Trophoblast cell (in vitro differentiated cells and primary cell): ENCODE measurements at regions not wholly inside any gene's neighbourhood (a gene's known extent, or its start where the extent isn't known, plus 50 kb on each side); places are given as distances from the start of the nearest gene placed in this dataset.

Experiments
- DNase-seq, 2 donors: peaks; one replicate each; pipeline ENCODE4 v3.0.0-alpha.2; 2016
- H2AFZ ChIP-seq: 2 replicates; pipeline ENCODE4 v1.6.1; 2013; ENCODE audit warnings: low read length, moderate library complexity, mild to moderate bottlenecking; ENCODE audit not compliant: insufficient read depth, poor library complexity
- H2AK5ac ChIP-seq: 2 replicates; pipeline ENCODE4 v1.6.1; 2013; ENCODE audit warnings: mild to moderate bottlenecking, low read length
- H2BK120ac ChIP-seq: 2 replicates; pipeline ENCODE4 v1.6.1; 2013; ENCODE audit warnings: low read length, mild to moderate bottlenecking, moderate library complexity; ENCODE audit not compliant: insufficient read depth, poor library complexity
- H2BK12ac ChIP-seq: 2 replicates; pipeline ENCODE4 v1.6.1; 2013; ENCODE audit warnings: mild to moderate bottlenecking, low read length, moderate library complexity
- H2BK5ac ChIP-seq: 2 replicates; pipeline ENCODE4 v1.6.1; 2013; ENCODE audit warnings: low read length, low read depth, moderate library complexity, mild to moderate bottlenecking; ENCODE audit not compliant: poor library complexity
- H3K14ac ChIP-seq: 2 replicates; pipeline ENCODE4 v1.6.1; 2013; ENCODE audit warnings: mild to moderate bottlenecking, low read length
- H3K18ac ChIP-seq: 2 replicates; pipeline ENCODE4 v1.6.1; 2013; ENCODE audit warnings: mild to moderate bottlenecking, low read length
- H3K23ac ChIP-seq: 2 replicates; pipeline ENCODE4 v1.6.1; 2013; ENCODE audit warnings: low read length
- H3K27ac ChIP-seq: 2 replicates; pipeline ENCODE4 v1.5.1; 2013; ENCODE audit warnings: low read depth, mild to moderate bottlenecking, inconsistent platforms, low read length, moderate library complexity
- H3K27me3 ChIP-seq: 2 replicates; pipeline ENCODE4 v1.6.1; 2013; ENCODE audit warnings: inconsistent platforms, mild to moderate bottlenecking, low read length, moderate library complexity; ENCODE audit not compliant: insufficient read depth
- H3K36me3 ChIP-seq, 2 experiments: 1 replicate in 1 of 2; 2 replicates in 1 of 2; pipeline ENCODE4 v1.6.1; 2013; ENCODE audit warnings: low read length in 2 of 2, mild to moderate bottlenecking in 2 of 2, moderate library complexity in 1 of 2; ENCODE audit not compliant: insufficient read depth in 2 of 2, control insufficient read depth in 1 of 2
- H3K4ac ChIP-seq: 2 replicates; pipeline ENCODE4 v1.6.1; 2013; ENCODE audit warnings: low read depth, mild to moderate bottlenecking, low read length, moderate library complexity
- H3K4me1 ChIP-seq, 2 experiments: 1 replicate in 1 of 2; 2 replicates in 1 of 2; pipeline ENCODE4 v1.6.1; 2013; ENCODE audit warnings: low read length in 2 of 2, mild to moderate bottlenecking in 2 of 2, moderate library complexity in 1 of 2; ENCODE audit not compliant: insufficient read depth in 2 of 2, control insufficient read depth in 1 of 2
- H3K4me2 ChIP-seq: 2 replicates; pipeline ENCODE4 v1.6.1; 2013; ENCODE audit warnings: inconsistent platforms, mild to moderate bottlenecking, low read length, moderate library complexity
- H3K4me3 ChIP-seq: 2 replicates; pipeline ENCODE4 v1.5.1; 2013; ENCODE audit warnings: mild to moderate bottlenecking, low read depth, low read length, inconsistent platforms
- H3K79me1 ChIP-seq: one replicate; pipeline ENCODE4 v1.6.1; 2013; ENCODE audit warnings: low read length
- H3K79me2 ChIP-seq: 2 replicates; pipeline ENCODE4 v1.6.1; 2013; ENCODE audit warnings: low read length, mild to moderate bottlenecking; ENCODE audit not compliant: control insufficient read depth, insufficient read depth, poor library complexity
- H3K9ac ChIP-seq: 2 replicates; pipeline ENCODE4 v1.6.1; 2013; ENCODE audit warnings: mild to moderate bottlenecking, low read length
- H3K9me3 ChIP-seq: 2 replicates; pipeline ENCODE4 v1.6.1; 2013; ENCODE audit warnings: low read depth, mild to moderate bottlenecking, control low read depth, inconsistent platforms, low read length; ENCODE audit not compliant: insufficient read depth
- H4K12ac ChIP-seq: 2 replicates; pipeline ENCODE4 v1.6.1; 2013; ENCODE audit warnings: low read depth, mild to moderate bottlenecking, low read length, moderate library complexity
- H4K8ac ChIP-seq: 2 replicates; pipeline ENCODE4 v1.6.1; 2013; ENCODE audit warnings: low read depth, mild to moderate bottlenecking, low read length, moderate library complexity
- H4K91ac ChIP-seq: one replicate; pipeline ENCODE4 v1.6.1; 2013; ENCODE audit warnings: low read depth, mild to moderate bottlenecking, low read length, moderate library complexity
- WGBS: extraction: QIAGEN DNeasy Blood & Tissue Kit; methylation state at CpG from one replicate; pipeline ENCODE4 v1.1.7; 2013; ENCODE audit warnings: missing lambda C conversion rate; ENCODE audit not compliant: insufficient read length, insufficient coverage; ENCODE audit errors: extremely low coverage; 5-methylcytosine and 5-hydroxymethylcytosine counted together

- H3K9ac ChIP-seq, result no peak overlapping the region
- peaks cover 3 to 4% of the 10 kb centered on the region in 2 experiments for H3K4me1 ChIP-seq
- no peaks in the 10 kb centered on the region for H3K27me3 ChIP-seq
- H2BK12ac ChIP-seq, result no peak overlapping the region
- no peak overlapping the region for H4K12ac ChIP-seq
- H3K4me3 ChIP-seq, result no peak overlapping the region
- H2AFZ ChIP-seq, result no peak overlapping the region
- H3K79me1 ChIP-seq, result peaks cover 5% of the 10 kb centered on the region
- H2BK5ac ChIP-seq, result no peak overlapping the region
- no peak overlapping the region for H3K4me2 ChIP-seq
- DNase-seq, result no peak
- H2AK5ac ChIP-seq, result no peak overlapping the region
- H3K23ac ChIP-seq, result no peak overlapping the region
- H3K79me2 ChIP-seq, result no peaks in the 10 kb centered on the region
- no peaks in the 10 kb centered on the region for H3K9me3 ChIP-seq
- no peak overlapping the region for H2BK120ac ChIP-seq
- WGBS, result no CpG with 5 or more reads among the region's 3 CpGs
- no peak overlapping the region for H3K27ac ChIP-seq
- no peak overlapping the region for H3K14ac ChIP-seq
- H3K18ac ChIP-seq, result no peak overlapping the region
- no peaks in the 10 kb centered on the region for H3K36me3 ChIP-seq
- H3K4ac ChIP-seq, result no peak overlapping the region
- H4K8ac ChIP-seq, result no peak overlapping the region
- H4K91ac ChIP-seq, result no peak overlapping the region
These were observed 129.7 kb downstream of the RPL22L1 start for GRCh38 chr3:170740285-170740684.

- Histone ChIP-seq H3K79me2 (no peaks in the 10 kb centered on the region), H2AFZ (no peak overlapping the region), H2BK120ac (no peak overlapping the region), H3K4me2 (no peak overlapping the region), H3K36me3 (no peaks in the 10 kb centered on the region), H3K14ac (no peak overlapping the region), H3K27me3 (no peaks in the 10 kb centered on the region), H2BK5ac (no peak overlapping the region), H3K18ac (no peak overlapping the region), H3K4me3 (no peak overlapping the region), H2AK5ac (no peak overlapping the region), H4K91ac (no peak overlapping the region), H3K4me1 (peaks cover 3 to 4% of the 10 kb centered on the region in 2 experiments), H3K23ac (no peak overlapping the region), H3K79me1 (peaks cover 5% of the 10 kb centered on the region), H3K9me3 (no peaks in the 10 kb centered on the region), H2BK12ac (no peak overlapping the region), H4K8ac (no peak overlapping the region), H3K9ac (no peak overlapping the region), H4K12ac (no peak overlapping the region), H3K4ac (no peak overlapping the region), H3K27ac (no peak overlapping the region)
- no peak for DNase-seq
- no CpG with 5 or more reads among the region's 4 CpGs for WGBS
These were observed 130.6 kb downstream of the RPL22L1 start for GRCh38 chr3:170739410-170739809.

- Histone ChIP-seq H3K27me3 (no peaks in the 10 kb centered on the region), H2BK12ac (no peak overlapping the region), H3K79me2 (no peaks in the 10 kb centered on the region), H3K36me3 (no peaks in the 10 kb centered on the region), H2AK5ac (no peak overlapping the region), H2BK120ac (no peak overlapping the region), H2AFZ (no peak overlapping the region), H3K14ac (no peak overlapping the region), H3K9ac (no peak overlapping the region), H4K12ac (no peak overlapping the region), H3K23ac (no peak overlapping the region), H4K91ac (no peak overlapping the region), H3K4ac (no peak overlapping the region), H3K79me1 (peaks cover 5% of the 10 kb centered on the region), H3K4me1 (peaks cover 3 to 4% of the 10 kb centered on the region in 2 experiments), H4K8ac (no peak overlapping the region), H3K9me3 (no peaks in the 10 kb centered on the region), H3K4me2 (no peak overlapping the region), H2BK5ac (no peak overlapping the region), H3K4me3 (no peak overlapping the region), H3K18ac (no peak overlapping the region), H3K27ac (no peak overlapping the region)
- no peak for DNase-seq
- WGBS, result no CpG with 5 or more reads among the region's 3 CpGs
These were observed 131.2 kb downstream of the RPL22L1 start for GRCh38 chr3:170738766-170739165.

GRCh38 chr3:170737498-170738162, 132.4 kb downstream of the RPL22L1 start:
- Histone ChIP-seq H3K27ac (no peak overlapping the region), H3K18ac (no peak overlapping the region), H4K8ac (no peak overlapping the region), H3K27me3 (no peaks in the 10 kb centered on the region), H3K9me3 (no peaks in the 10 kb centered on the region), H3K79me2 (no peaks in the 10 kb centered on the region), H3K4me3 (no peak overlapping the region), H3K36me3 (no peaks in the 10 kb centered on the region), H3K4me2 (no peak overlapping the region), H4K91ac (no peak overlapping the region), H3K9ac (no peak overlapping the region), H3K4me1 (peaks cover under 1 to 1% of the 10 kb centered on the region in 2 experiments), H3K79me1 (peaks cover 3% of the 10 kb centered on the region), H2AFZ (no peak overlapping the region), H2BK12ac (no peak overlapping the region), H3K14ac (no peak overlapping the region), H2AK5ac (no peak overlapping the region), H2BK5ac (no peak overlapping the region), H4K12ac (no peak overlapping the region), H3K4ac (no peak overlapping the region), H2BK120ac (no peak overlapping the region), H3K23ac (no peak overlapping the region)
- WGBS, result no CpG with 5 or more reads among the region's 3 CpGs
- no peak for DNase-seq
